Body of pancreas (tissue), 4 donors: ENCODE measurements at regions not wholly inside any gene's neighbourhood (a gene's known extent, or its start where the extent isn't known, plus 50 kb on each side); places are given as distances from the start of the nearest gene placed in this dataset.
A peak's percentile ranks its signal among the peaks of the same experiment; 100 is the strongest.

Source experiments
- ATAC-seq: fragments of 150-250 bp; one replicate; pipeline ENCODE4 v1.9.1; 2016
- DNase-seq, 4 donors: peaks; one replicate each; pipeline ENCODE4 v3.0.0-alpha.2; 2019
- H3K27ac ChIP-seq, 4 donors: fragments of 200-600 bp; sonication (generic); 1 replicate in 3 of 4; 2 replicates in 1 of 4; pipeline versions ENCODE4 v1.5.1 to v1.6.1; 2016 to 2019; ENCODE audit warnings: mild to moderate bottlenecking in 1 of 4, mixed read lengths in 1 of 4, moderate library complexity in 1 of 4
- H3K27me3 ChIP-seq, 2 donors: fragments of 200-600 bp; sonication (generic); one replicate each; pipeline ENCODE4 v1.6.0; 2016; ENCODE audit warnings: mild to moderate bottlenecking in 1 of 2
- H3K36me3 ChIP-seq, 2 donors: fragments of 200-600 bp; sonication (generic); replicated peaks in 1 of 2; 2 replicates each; pipeline ENCODE4 v1.5.1; 2016; ENCODE audit warnings: low read depth in 2 of 2; ENCODE audit not compliant: insufficient read depth in 1 of 2
- H3K4me1 ChIP-seq: fragments of 200-600 bp; sonication (generic); one replicate; pipeline ENCODE4 v1.6.0; 2016
- H3K4me3 ChIP-seq, 2 donors: fragments of 200-600 bp; sonication (generic); 1 replicate in 1 of 2; 2 replicates in 1 of 2; pipeline ENCODE4 v1.5.1; 2016 to 2019
- H3K9me3 ChIP-seq, 3 donors: fragments of 200-600 bp; sonication (generic); 1 replicate in 2 of 3; 2 replicates in 1 of 3; pipeline ENCODE4 v1.5.1; 2016
- CTCF ChIP-seq, 7 experiments: fragments of 450-650 bp in 4 of 7; fragments of 200-600 bp in 3 of 7; sonication (generic) in 3 of 7; IDR thresholded peaks; one replicate each; pipeline ENCODE4 v1.5.1; 2016 to 2019; ENCODE audit warnings: antibody characterized with exemption in 7 of 7
- POLR2A ChIP-seq, 3 donors: fragments of 450-650 bp; IDR thresholded peaks; one replicate each; pipeline ENCODE4 v1.6.1; 2016; ENCODE audit warnings: antibody characterized with exemption in 3 of 3, mild to moderate bottlenecking in 2 of 3
- WGBS, 2 donors: methylation state at CpG; one replicate each; pipeline ENCODE4 v1.1.5; 2017; 5-methylcytosine and 5-hydroxymethylcytosine counted together
- intact Hi-C: fragments of 100-400 bp; cut with DNase I; formaldehyde crosslinking; loops from one replicate; pipeline ENCODE4 v1.15.1; 2023

- peak in 1 of 4 donors; percentile 14 for DNase-seq
- Histone ChIP-seq H3K27ac (no peak overlapping the region), H3K4me1 (peaks cover 10% of the 10 kb centered on the region), H3K4me3 (no peak overlapping the region), H3K9me3 (no peaks in the 10 kb centered on the region), H3K27me3 (no peaks in the 10 kb centered on the region), H3K36me3 (no peaks in the 10 kb centered on the region)
- 15 to 26% methylated on average over 8 of the region's 8 CpGs for WGBS, 2 donors
- intact Hi-C loops: no loop called here
- no peak for ATAC-seq
- TF ChIP-seq CTCF (IDR thresholded peaks at IDR 0.05): no peak
- TF ChIP-seq POLR2A (IDR thresholded peaks at IDR 0.05): no peak
Observed at GRCh38 chr17:14845591-14846281, 419.4 kb downstream of the PMP22 start.

GRCh38 chr17:14843086-14843795 lies 421.9 kb downstream of the PMP22 start:
- no peaks in the 10 kb centered on the region for H3K9me3 ChIP-seq
- ATAC-seq: no peak

GRCh38 chr17:14840616-14841231 lies 424.4 kb downstream of the PMP22 start:
- intact Hi-C loops: no loop called here
- TF ChIP-seq POLR2A (IDR thresholded peaks at IDR 0.05) (no peak), CTCF (IDR thresholded peaks at IDR 0.05) (no peak)
- H3K9me3 ChIP-seq: no peaks in the 10 kb centered on the region
- H3K4me3 ChIP-seq: no peak overlapping the region
- DNase-seq: no peak
- H3K27me3 ChIP-seq: no peaks in the 10 kb centered on the region
- peaks cover 5% of the 10 kb centered on the region for H3K4me1 ChIP-seq
- H3K27ac ChIP-seq: no peak overlapping the region
- no peak for ATAC-seq
- H3K36me3 ChIP-seq: no peaks in the 10 kb centered on the region
- 90 to 91% methylated on average over 3 of the region's 3 CpGs for WGBS, 2 donors

More at GRCh38 chr17:14843086-14843795, 421.9 kb downstream of the PMP22 start:
- DNase-seq: no peak
- 89 to 90% methylated on average over 8 of the region's 8 CpGs for WGBS, 2 donors
- TF ChIP-seq POLR2A (IDR thresholded peaks at IDR 0.05) (no peak), CTCF (IDR thresholded peaks at IDR 0.05) (no peak)
- no peak overlapping the region for H3K27ac ChIP-seq
- peaks cover 10% of the 10 kb centered on the region for H3K4me1 ChIP-seq
- H3K27me3 ChIP-seq: no peaks in the 10 kb centered on the region
- no peaks in the 10 kb centered on the region for H3K36me3 ChIP-seq
- intact Hi-C loops: no loop called here
- no peak overlapping the region for H3K4me3 ChIP-seq

GRCh38 chr17:14838567-14838966 lies 426.6 kb downstream of the PMP22 start:
- ATAC-seq (no peak), DNase-seq (no peak)
- no peaks in the 10 kb centered on the region for H3K4me1 ChIP-seq
- intact Hi-C loops: no loop called here
- H3K36me3 ChIP-seq: no peaks in the 10 kb centered on the region
- H3K9me3 ChIP-seq: no peaks in the 10 kb centered on the region
- TF ChIP-seq CTCF (IDR thresholded peaks at IDR 0.05): no peak
- TF ChIP-seq POLR2A (IDR thresholded peaks at IDR 0.05): no peak
- no peak overlapping the region for H3K27ac ChIP-seq
- 25 to 33% methylated on average over 1 of the region's 1 CpG for whole genome bisulfite sequencing, 2 donors
- no peak overlapping the region for H3K4me3 ChIP-seq
- no peaks in the 10 kb centered on the region for H3K27me3 ChIP-seq
